Fibroblast of lung (primary cell): ENCODE measurements at regions not wholly inside any gene's neighbourhood (a gene's known extent, or its start where the extent isn't known, plus 50 kb on each side); places are given as distances from the start of the nearest gene placed in this dataset.

ENCODE experiments used
- CTCF ChIP-seq, 2 donors: IDR thresholded peaks in 1 of 2; conservative IDR thresholded peaks in 1 of 2; 1 replicate in 1 of 2; 2 replicates in 1 of 2; pipeline ENCODE4 v1.5.1; 2011 to 2012; ENCODE audit warnings: low read length in 2 of 2, control low read depth in 1 of 2, inconsistent platforms in 1 of 2, low read depth in 1 of 2, mild to moderate bottlenecking in 1 of 2
- EZH2 ChIP-seq: IDR thresholded peaks from 2 replicates; pipeline ENCODE4 v1.5.1; 2012; ENCODE audit warnings: low read length, control low read depth, mild to moderate bottlenecking; ENCODE audit errors: missing control alignments

- TF ChIP-seq CTCF (conservative IDR thresholded peaks at IDR 0.05 in 1 of 2, IDR thresholded peaks at IDR 0.05 in 1 of 2; ENCODE audit: low read depth in 1 of 2, low read length in 2 of 2) (no peak), EZH2 (no peak)
Observed at GRCh38 chr4:87910795-87911194, 64.7 kb upstream of the SPP1 start.
